CD4-positive, alpha-beta T cell treated with Interleukin-6 at 100 ng/mL for 8 hours (primary cell): ENCODE measurements at regions not wholly inside any gene's neighbourhood (a gene's known extent, or its start where the extent isn't known, plus 50 kb on each side); places are given as distances from the start of the nearest gene placed in this dataset.

Source experiments
- DNase-seq: peaks from one replicate; pipeline ENCODE4 v3.0.0-alpha.2; 2020; ENCODE audit warnings: mixed read lengths, low spot score

DNA sequence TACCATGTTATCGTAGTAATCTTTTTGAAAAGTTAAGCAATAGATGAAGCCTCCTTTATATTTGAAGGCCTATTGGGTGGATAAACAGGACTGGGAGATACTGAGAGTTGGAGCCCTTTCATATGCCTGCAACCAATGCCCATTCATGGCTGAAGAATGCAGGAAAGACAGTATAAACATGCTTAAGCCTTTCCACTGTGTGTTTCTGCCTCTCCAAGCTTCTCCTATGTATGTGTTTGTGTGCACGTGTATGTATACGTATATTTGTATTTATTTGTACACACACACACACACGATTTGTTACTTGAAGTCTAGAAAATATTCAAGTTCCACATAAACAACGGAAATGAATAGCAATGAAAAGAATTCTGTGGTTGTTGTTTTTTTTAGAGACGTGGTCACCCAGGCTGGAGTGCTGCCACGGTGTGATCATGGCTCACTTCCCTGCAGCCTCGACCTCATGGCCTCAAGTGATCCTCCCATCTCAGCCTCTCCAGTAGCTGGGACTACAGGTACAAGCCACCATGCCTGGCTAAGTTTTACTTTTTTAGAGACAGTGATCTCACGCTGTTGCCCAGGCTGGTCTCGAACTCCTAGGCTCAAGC, 1453.5 kb downstream of the AACS start:
- no peak for DNase-seq

DNA sequence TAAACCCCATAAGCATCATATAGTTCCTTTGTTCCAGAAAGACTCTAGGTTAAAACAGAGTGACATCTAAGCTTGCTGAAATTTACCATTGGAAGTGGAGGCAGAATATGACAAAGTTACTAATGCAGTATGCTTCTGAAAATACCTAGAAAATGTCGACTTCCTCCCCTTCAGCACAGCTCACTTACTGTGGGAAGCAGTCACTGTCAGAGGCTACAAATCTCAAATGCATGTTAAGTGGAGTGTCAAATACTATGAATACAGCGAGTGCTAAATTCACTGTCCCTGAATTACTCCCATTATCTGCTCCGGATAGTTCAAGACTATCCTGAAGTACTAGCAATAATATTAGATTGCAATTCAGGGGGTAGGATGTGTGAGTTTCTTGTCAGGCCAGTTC, 1454.6 kb downstream of the AACS start:
- DNase-seq, result no peak

DNA sequence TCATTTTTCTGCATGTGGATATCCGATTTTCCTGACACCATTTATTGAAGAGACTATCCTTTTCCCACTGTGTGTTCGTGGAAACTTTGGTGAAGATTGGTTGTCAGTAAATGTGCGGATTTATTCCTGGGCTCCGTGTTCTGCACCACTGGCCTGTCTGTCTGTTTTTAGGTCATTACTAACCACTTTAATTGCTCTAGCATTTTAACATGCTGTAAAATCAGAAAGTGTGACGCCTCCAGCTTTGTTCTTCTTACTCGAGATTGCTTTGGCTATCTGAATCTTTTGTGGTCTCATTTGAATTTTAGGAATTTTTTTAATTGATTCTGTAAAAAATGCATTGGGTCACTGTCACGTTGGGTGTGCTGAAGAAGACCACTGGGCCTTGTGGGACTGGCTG, 1458.7 kb downstream of the AACS start:
- no peak for DNase-seq

DNA sequence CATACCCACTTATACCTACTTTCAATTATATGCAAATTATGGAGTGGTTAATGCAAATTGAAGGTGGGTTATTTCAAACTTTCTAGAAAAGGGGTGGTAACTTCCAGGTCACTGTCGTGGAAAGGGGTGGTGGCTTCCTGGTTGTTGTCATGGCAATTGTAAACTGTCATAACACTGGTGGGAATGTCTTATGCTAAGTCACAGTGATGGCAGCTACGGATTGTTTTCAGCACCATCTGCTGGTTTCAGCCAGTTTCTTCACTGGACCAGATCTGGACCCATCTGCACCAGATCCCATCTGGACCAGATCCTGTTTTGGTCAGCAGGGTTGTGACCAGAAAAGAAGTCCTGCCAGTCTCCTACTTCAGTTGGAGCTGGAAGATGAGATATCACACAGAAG, 1469.3 kb downstream of the AACS start:
- no peak for DNase-seq

DNA sequence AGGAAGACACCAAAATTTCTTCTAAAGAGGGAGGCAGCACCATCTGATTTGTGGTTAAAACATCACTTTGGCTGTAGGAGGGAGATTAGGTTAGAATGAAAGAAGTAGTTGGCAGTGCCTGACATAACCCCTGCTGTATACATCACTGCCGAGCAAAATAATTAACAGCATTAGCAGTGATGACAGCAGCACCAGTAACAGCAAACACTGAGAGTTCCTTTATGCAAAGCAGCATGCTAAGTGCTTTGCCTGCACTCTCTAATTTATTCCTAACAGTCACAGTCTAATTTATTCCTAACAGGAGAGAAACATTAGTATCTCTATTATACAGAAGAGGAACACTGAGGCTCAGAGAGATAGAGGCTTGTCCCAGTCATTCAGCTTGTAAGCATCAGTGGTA, 1469.7 kb downstream of the AACS start:
- no peak for DNase-seq

DNA sequence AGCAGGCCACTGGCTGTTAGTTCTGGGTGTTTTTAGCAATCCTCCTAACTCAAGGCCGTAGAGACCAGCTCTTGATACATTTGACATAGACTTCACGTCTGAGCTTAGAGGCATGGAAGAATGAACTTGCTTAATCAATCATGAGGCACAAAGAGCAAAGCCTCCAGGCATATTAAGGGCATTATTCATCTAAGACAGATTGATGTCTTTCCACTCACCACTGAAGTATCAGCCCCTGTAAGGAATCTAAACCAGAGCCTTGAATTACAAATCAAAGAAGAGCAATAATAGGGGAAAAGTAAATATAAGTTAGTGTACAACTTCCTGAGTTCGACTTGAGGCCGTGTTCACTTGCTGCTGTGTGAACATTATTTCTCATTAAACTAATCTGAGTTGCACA, 1470.7 kb downstream of the AACS start:
- DNase-seq, result no peak

DNA sequence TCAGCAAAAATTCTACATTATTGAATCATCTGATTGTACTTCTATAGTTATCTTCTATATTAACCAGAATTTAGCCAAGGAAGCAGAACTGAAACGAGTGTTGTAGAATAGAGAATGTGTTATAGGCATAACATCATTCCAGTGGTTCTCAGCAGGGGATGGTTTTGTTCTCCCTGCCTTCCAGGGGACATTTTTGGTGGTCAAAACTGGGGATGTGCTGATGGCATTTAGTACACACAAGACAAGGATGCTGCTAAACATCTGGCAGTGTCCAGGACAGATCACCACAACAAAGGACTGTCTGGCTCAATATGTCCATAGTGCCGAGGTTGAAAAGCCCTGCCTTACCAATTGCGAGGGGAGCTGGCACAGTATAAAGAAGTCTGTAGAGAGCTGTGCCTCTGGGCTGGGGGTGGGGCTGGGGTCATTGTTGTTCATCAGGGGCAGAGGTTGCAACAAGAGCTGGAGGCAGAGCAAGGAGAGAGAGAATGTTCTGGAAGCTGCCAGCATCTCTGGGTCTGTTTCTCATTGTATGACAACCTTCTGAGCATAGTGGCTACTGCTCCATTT, 1472.8 kb downstream of the AACS start:
- no peak for DNase-seq

DNA sequence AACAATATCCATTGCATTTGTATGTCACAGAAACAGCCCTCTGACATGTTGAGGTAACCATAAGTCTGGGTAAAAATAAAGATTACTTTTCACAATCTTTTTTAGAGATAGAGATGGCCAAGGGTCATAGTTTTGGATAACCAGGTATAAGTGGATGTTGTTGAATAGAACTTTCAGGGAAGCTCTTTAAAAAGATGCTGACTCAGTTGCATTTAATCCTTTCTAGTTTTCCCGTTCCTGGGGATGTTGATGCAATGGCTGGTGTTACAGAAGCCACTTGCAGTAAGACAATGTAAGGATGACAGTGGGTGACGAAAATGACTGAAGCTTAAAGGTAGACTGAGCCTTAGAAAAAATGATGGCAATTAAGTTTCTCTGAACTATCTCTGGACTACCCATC, 1473.7 kb downstream of the AACS start:
- DNase-seq, result no peak

DNA sequence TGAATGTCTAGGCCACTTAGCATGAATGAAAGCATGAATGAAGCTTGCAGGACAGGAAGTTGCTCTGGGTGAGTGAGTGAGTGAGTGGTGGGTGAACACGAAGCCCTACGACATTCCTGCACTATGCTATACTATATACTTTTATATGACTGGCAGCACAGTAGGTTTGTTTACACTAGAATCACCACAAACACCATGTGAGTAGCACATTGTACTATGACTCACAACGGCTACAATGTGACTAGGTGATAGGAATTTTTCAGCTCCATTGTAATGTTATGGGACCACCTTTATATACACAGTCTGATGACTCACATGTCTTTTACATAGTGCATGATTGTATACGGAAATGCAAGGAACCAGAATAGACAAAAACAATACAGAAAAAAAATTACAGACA, 1480.2 kb downstream of the AACS start:
- DNase-seq, result no peak

DNA sequence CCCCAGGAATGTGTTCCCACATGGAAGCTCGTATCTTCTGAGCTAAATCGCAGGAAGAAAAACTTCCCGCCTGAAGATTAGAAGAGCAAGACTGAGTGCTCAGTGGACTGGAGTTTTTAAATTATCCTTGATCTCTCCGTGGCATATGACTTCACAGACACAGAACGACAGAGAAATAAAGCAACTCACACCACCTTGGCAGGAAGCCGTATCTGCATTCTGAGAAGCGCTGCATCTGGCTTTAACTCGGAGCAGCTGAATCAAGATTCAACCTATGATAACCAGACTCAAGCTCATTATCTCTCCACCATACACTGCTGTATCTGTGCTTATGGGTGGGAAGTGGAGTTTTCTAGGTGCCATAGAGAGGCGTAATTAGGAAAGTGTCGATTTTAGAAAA, 1482.7 kb downstream of the AACS start:
- DNase-seq, result no peak

DNA sequence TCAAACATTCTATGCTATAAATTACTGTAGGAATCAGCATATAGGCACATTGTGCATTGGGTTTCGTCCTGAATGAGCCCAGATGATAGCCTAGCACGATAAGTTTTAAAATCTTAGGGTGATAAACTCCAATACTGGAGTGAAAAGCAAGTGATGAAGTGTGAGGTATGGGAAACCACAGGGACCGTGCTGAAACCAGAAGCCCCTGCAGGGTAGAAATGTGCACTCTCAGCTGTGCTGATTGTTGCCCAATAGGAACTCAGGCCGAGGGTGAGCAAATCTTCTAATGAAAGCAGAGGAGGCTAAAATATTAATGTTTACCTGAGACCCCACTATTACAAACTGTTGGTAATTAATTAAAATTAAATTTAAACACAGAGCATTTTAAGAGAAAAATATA, 1486.6 kb downstream of the AACS start:
- no peak for DNase-seq

DNA sequence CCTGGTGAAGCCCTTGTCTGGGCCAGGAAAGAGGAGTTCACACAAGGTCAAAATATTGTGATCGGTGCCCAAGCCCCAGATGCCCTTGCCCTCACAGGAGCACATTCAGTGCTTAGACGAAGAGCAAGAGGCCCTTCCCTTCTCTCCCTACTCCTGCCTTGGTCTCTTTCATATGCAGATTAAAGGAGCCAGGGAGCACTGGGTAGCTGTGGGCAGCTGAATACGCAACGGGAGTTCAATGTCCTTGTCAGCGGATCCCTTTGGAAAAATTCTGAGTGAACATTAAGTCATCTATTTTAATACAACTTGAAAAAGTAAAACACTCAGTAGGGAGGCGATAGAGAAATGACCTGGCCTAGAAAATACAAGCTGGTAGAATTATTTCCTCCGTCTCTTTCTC, 1489.4 kb downstream of the AACS start:
- no peak for DNase-seq

DNA sequence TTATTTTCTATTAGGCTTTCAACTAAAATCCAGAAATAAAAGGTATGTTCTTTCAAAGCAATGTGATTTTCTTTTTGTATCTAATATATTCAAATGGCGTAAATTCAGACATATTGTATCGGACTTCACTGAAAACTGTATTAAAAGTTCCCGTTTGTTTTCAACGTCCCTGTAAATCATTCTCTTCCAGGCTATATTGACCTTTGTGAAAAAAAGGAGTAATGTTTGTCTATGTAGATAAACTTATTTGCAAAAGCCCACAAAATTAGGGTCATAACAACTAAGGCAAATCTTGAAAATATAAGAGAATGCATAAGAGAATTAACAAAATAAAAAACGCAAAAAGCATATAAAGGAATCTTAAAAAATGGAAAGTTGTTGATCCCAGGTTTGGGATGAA, 1492.4 kb downstream of the AACS start:
- no peak for DNase-seq

DNA sequence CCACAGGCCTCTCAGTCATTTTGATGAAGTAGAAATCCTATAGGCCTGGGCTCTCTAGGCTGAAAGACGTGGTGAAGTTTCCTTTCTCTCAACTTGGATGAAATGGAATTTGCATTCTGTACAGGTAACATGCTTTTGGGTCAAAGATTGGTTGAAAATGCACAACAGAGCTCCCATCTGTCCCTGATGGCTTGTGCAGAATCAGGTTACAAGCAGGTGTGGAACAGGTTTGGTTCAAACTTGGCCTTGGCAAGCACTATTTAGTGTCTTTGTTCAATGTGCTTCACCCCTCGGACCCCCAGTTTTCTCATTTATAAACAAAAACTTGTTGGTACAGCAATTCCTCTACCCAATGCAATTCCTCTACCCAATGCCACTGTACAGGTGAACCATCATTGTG, 1493.0 kb downstream of the AACS start:
- no peak for DNase-seq

DNA sequence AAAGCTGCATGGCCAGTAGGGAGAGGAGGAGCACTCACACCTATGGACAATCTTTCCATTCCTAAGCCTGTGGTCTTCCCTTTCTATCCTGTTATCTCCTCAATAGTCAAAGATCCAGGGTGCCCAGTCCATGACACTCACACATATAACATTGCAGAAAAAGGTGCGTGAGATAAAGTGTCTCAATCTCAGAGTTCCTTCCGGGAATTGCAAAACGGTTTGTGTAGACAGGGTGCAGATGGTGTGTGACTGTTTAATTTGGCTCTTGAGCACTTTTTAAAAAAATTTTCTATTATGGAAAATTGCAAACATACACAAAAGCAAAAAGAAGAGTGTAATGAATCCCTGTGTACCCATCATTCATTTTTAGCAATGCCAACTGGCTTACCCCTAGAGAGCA, 1493.6 kb downstream of the AACS start:
- no peak for DNase-seq

DNA sequence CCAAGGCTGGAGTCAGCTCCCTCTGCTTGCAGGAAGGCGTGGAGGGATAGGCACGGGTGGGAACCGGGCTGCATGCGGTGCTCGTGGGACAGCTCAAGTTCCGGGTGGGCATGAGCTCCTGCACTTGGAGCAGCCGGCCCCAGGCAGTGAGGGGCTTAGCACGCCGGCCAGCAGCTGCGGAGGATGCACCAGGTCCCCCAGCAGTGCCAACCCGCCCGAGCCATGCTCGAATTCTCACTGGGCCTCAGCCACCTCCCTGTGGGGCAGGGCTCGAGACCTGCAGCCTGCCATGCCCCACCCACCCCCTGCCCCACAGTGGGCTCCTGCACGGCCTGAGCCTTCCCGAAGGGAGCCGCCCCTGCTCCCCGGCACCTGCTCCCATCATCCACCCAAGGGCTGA, 1501.8 kb downstream of the AACS start:
- DNase-seq, result no peak

DNA sequence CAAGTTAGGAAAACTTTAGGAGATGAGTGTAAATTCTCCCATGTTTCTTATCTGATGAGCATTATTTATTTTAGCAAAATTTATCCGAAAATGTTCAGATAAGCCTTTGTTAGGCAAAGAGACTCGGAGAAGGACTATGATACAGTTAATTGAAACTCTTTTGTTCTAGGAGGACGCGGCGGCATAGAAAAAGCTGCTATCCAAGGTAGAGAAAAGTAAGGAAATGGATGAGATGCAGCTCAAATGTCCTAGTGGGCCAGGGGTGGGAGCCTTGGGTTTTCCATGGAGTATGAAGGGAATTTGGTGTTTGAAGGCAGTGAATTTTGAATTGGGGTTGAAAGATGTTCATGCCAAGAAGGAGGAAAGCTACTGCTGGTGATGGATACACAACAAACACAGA, 1504.5 kb downstream of the AACS start:
- no peak for DNase-seq

DNA sequence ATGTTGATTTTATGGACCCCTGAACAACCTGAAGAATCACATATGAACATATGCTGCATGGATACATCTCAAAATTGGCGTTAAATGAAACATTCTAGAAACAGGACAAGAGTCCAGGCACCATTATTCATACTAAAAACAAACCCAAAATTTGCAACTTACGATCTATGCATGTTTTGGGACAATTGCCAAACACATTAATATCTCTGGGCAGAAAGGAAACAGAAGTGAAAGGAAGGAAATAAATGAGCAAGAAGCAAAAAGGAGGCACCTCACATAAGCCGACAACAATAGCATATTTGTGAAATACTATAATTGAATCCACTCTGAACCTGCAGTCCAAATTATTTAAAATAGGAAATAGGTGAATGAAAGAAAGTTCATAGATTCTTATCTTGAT, 1505.3 kb downstream of the AACS start:
- no peak for DNase-seq

DNA sequence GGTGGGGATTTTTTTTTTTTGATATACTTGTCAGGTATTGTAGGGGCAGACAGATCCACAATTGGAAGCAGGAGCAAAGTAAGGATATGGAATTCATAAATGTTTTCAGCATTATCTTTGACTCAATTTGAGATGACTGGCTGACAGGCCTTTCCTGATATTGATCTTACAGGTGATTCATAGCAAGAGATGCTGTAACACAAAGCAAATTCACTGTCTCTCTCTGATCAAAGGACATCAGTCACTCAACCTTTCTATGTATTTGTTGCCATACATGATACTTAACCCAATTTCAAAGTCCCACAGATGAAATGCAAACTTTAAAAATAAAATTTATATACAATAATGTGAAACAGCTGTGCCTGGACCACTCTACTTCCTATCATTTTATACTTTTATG, 1506.9 kb downstream of the AACS start:
- DNase-seq, result no peak

DNA sequence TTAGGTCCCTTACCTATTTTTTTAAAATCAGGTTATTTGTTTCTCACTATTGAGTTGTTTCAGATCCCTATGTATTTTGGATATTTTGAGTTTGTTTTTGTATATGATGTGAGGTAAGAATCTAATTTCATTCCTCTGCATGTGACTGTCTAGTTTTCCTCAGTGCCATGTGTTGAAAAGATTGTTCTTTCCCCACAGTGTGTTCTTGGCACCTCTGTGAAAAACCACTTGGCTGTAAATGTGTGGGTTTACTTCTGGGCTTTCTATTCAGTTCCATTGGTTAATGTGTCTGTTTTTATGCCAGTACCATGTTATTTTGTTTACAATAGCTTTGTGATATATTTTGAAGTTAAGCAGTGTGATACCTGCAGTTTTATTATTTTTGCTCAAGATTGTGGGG, 1516.4 kb downstream of the AACS start:
- DNase-seq, result no peak

DNA sequence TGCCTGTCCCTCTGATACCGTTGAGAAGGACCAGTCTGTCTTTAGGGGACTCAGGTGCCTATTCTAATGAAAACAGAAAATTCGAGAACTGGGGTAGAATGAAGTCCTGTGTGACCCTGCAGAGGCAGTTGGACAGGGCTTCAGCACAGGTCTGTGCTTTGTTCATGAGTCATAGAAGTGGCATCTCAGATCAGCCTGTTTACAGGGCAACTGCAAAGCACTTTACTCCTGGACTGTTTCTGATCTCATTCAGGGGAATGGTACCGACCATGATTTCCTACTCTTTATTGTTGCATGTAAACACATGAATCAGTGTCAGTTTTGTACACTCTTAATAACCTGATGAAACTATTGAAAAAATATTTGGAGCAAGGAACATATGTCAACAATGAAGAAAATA, 1517.0 kb downstream of the AACS start:
- DNase-seq, result no peak

DNA sequence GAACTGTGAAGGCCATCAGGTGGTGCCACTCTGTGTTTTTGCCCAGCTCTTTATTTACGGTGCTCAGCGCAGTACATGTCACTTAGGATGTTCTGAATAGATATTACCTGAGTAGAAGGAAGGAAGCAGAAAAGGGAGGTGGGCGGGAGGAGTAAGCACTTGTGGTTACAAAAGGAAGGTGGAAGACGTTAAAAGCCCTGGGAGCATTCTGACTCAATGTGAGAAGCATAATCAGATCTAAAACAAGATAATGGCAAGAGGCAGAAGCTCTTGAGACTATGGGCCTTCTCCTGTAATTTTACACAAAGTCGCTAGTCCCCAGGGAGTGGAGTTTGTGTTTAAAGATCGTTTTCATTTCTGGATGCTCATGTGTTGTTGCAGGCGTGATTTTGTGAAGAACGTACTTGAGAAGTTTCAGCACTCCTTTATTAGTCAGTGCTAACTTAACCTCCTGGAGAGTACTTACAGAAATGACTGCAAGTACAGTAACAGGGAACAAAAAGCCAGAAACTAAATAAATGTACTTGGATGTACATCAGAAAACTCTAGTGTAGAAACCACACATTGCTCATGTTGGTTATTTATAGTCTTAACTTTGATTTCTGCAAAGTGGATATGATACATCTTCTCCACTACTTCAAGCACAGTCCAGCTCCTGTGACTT, 1523.5 kb downstream of the AACS start:
- peak; percentile 3 for DNase-seq

DNA sequence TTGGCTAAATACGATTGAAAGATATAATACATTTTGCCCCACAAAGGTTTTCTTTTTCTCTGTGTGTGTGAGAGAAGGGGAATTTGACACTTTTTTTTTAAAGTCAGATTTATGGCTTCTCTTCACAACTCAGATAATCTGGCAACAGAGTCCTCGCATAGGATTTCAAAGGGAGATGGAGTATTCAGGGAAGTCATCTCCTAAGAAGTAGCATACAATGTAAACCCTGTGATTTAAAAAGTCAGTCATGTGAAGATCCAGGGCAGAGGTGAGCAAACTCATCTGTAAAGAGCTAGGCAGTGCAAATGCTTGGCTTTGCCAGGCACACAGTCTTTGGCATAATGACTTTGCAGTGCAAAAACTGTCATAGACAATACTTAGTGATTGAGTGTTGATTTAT, 1526.3 kb downstream of the AACS start:
- DNase-seq, result no peak
